ENCODE measurements at regions not wholly inside any gene's neighbourhood (a gene's known extent, or its start where the extent isn't known, plus 50 kb on each side); places are given as distances from the start of the nearest gene placed in this dataset.

GRCh38 chr13:71382285-71382684 lies 484.7 kb downstream of the DACH1 start:
- TF ChIP-seq CTCF (conservative IDR thresholded peaks at IDR 0.05) = no peak
- H3K27ac ChIP-seq = no peak overlapping the region

- no peak for TF ChIP-seq CTCF (conservative IDR thresholded peaks at IDR 0.05)
- no peak overlapping the region for H3K27ac ChIP-seq
Measured at GRCh38 chr13:71380191-71380590, 486.8 kb downstream of the DACH1 start.

GRCh38 chr13:71378961-71379905 lies 487.8 kb downstream of the DACH1 start:
- peak overlapping the region; percentile 26; the same call in 1 of the 2 replicates for H3K27ac ChIP-seq
- TF ChIP-seq CTCF (conservative IDR thresholded peaks at IDR 0.05) = no peak

GRCh38 chr13:71374471-71375049 lies 492.4 kb downstream of the DACH1 start:
- H3K27ac ChIP-seq = no peak overlapping the region
- TF ChIP-seq CTCF (conservative IDR thresholded peaks at IDR 0.05) = no peak

GRCh38 chr13:71368336-71368735 lies 498.7 kb downstream of the DACH1 start:
- no peak for TF ChIP-seq CTCF (conservative IDR thresholded peaks at IDR 0.05)

GRCh38 chr13:71360041-71360440 lies 507.0 kb downstream of the DACH1 start:
- TF ChIP-seq CTCF (conservative IDR thresholded peaks at IDR 0.05) = no peak

More at GRCh38 chr13:71368336-71368735, 498.7 kb downstream of the DACH1 start:
- no peak overlapping the region for H3K27ac ChIP-seq

GRCh38 chr13:71359641-71360040 lies 507.4 kb downstream of the DACH1 start:
- TF ChIP-seq CTCF (conservative IDR thresholded peaks at IDR 0.05) = no peak
- no peak overlapping the region for H3K27ac ChIP-seq

More at GRCh38 chr13:71360041-71360440, 507.0 kb downstream of the DACH1 start:
- no peak overlapping the region for H3K27ac ChIP-seq

Measured in VCaP (cell line).